Parathyroid adenoma (tissue), 2 donors: ENCODE measurements at regions not wholly inside any gene's neighbourhood (a gene's known extent, or its start where the extent isn't known, plus 50 kb on each side); places are given as distances from the start of the nearest gene placed in this dataset.

ENCODE experiments used
- H2AFZ ChIP-seq: fragments of 300-600 bp; sonication (generic); one replicate; pipeline ENCODE4 v1.7.0; 2017; ENCODE audit warnings: antibody characterized with exemption, mild to moderate bottlenecking
- H3K27ac ChIP-seq: fragments of 300-600 bp; sonication (generic); one replicate; pipeline ENCODE4 v1.7.0; 2017
- H3K27me3 ChIP-seq: fragments of 300-600 bp; sonication (generic); one replicate; pipeline ENCODE4 v1.7.0; 2017; ENCODE audit warnings: low read length; ENCODE audit not compliant: control insufficient read depth, insufficient read depth
- H3K36me3 ChIP-seq: fragments of 300-600 bp; sonication (generic); one replicate; pipeline ENCODE4 v1.7.0; 2017; ENCODE audit warnings: low read length; ENCODE audit not compliant: control insufficient read depth, insufficient read depth
- H3K4me1 ChIP-seq: fragments of 300-600 bp; sonication (generic); one replicate; pipeline ENCODE4 v1.7.0; 2017; ENCODE audit warnings: control low read depth
- H3K4me2 ChIP-seq: fragments of 300-600 bp; sonication (generic); one replicate; pipeline ENCODE4 v1.7.0; 2017; ENCODE audit warnings: low read length
- H3K4me3 ChIP-seq: fragments of 300-600 bp; sonication (generic); one replicate; pipeline ENCODE4 v1.7.0; 2017; ENCODE audit warnings: low read depth, low read length
- H3K79me2 ChIP-seq: fragments of 300-600 bp; sonication (generic); one replicate; pipeline ENCODE4 v1.7.0; 2017; ENCODE audit warnings: control low read depth
- H3K9ac ChIP-seq: fragments of 300-600 bp; sonication (generic); one replicate; pipeline ENCODE4 v1.7.0; 2017; ENCODE audit warnings: mild to moderate bottlenecking
- H3K9me3 ChIP-seq: fragments of 300-600 bp; sonication (generic); one replicate; pipeline ENCODE4 v1.7.0; 2017; ENCODE audit warnings: low read length; ENCODE audit not compliant: control insufficient read depth
- CTCF ChIP-seq: fragments of 300-600 bp; sonication (generic); IDR thresholded peaks from one replicate; pipeline ENCODE4 v1.7.0; 2017; ENCODE audit warnings: antibody characterized with exemption, mild to moderate bottlenecking
- donor health status: primary hyperparathyroidism.

DNA sequence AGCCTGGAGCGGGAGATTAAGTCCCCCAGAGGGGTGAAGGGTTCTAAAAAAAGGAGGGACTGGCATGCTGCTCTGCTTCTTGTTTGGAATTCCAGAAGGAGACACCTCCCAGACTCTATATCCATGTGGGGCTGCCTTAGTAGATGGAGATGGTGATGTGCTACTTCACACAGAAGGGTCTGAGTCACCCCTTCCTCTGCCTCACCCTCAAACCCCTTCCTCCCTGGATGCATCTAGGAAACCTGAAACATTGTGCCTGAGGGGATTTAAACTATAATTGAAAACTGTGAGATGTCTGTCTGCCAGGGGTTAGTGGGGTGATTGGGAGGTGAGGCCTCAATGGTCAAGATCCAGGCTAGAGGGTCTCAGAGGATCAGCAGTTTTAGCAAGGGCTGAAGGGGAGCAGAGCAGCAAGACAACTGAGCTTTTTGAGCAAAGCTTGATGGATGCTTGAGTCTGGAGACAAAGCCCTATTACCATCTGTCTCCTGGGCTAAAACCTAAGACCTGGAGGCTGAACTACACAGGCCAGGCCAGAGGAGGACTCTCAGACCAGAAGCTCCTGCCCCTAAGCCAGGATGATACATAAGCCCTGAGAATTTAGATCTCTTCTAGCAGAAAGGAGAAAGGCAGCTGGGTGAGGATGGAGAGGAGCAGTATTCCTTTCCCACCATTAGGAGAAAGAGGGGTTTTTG lies 314.7 kb upstream of the ATP2B1 start:
- TF ChIP-seq CTCF = no peak

DNA sequence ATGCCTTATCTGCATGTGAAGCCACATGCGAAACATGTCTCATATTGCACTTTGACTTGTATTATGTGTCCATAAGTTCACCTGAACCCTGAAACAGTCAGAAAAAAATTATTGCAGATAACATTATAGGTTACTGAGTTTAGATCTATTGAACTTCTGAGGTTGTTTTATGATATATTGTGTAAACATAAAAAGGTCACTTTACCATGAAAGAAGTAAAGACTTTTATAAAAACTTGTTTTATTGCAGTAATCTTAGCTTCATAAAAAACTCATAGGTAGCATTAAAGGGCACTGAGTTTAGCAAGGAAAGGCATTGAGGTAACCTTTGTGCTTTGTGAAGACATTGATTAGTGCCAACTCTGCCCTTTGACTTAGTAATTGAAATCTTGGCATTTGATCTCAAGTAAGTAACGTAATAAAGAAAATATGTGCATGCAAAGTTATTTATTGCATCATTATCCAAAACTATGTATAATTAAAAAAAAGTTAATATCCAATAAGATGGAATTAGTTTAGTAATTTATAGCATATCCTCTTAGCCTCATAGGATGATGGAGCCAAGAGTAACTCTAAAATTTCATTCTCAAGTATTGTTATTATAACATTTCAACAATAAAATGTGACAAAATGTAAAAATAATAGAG lies 313.3 kb upstream of the ATP2B1 start:
- H3K9ac ChIP-seq = no peak overlapping the region
- H3K27ac ChIP-seq = no peak overlapping the region
- no peak for TF ChIP-seq CTCF
- H3K27me3 ChIP-seq = no peaks in the 10 kb centered on the region
- no peak overlapping the region for H3K4me3 ChIP-seq
- no peaks in the 10 kb centered on the region for H3K36me3 ChIP-seq
- no peak overlapping the region for H2AFZ ChIP-seq
- H3K4me1 ChIP-seq = no peaks in the 10 kb centered on the region
- H3K79me2 ChIP-seq = no peaks in the 10 kb centered on the region
- no peak overlapping the region for H3K4me2 ChIP-seq
- no peaks in the 10 kb centered on the region for H3K9me3 ChIP-seq

More for the DNA sequence above, 314.7 kb upstream of the ATP2B1 start:
- Histone ChIP-seq H3K4me2 (no peak overlapping the region), H3K36me3 (no peaks in the 10 kb centered on the region), H2AFZ (no peak overlapping the region), H3K79me2 (no peaks in the 10 kb centered on the region), H3K27ac (no peak overlapping the region), H3K4me1 (peaks cover 2% of the 10 kb centered on the region), H3K9me3 (no peaks in the 10 kb centered on the region), H3K4me3 (no peak overlapping the region), H3K27me3 (no peaks in the 10 kb centered on the region), H3K9ac (no peak overlapping the region)

DNA sequence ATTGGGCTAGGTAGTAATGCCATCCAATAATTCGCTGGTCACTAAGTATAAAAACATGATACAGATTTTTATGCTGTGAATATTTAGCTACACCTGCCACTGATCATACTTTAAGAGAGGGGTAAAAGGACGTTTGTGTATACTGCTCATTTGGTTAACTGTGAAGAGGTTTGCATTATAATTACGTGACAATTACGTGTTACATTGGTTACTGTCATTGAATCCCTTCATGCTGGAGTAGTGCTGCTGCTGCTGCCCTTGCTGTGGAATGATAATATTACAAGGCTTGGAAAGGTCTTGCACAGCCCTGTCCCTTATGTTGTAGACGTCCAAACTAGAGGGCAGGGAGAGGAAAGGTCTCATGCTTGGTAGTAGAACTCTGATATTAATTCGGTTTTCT lies 312.2 kb upstream of the ATP2B1 start:
- Histone ChIP-seq H3K27ac (no peak overlapping the region), H3K36me3 (no peaks in the 10 kb centered on the region), H3K4me1 (no peaks in the 10 kb centered on the region), H3K9me3 (no peaks in the 10 kb centered on the region), H3K4me3 (no peak overlapping the region), H3K79me2 (no peaks in the 10 kb centered on the region), H3K4me2 (no peak overlapping the region), H3K27me3 (no peaks in the 10 kb centered on the region), H3K9ac (no peak overlapping the region), H2AFZ (no peak overlapping the region)
- no peak for TF ChIP-seq CTCF

DNA sequence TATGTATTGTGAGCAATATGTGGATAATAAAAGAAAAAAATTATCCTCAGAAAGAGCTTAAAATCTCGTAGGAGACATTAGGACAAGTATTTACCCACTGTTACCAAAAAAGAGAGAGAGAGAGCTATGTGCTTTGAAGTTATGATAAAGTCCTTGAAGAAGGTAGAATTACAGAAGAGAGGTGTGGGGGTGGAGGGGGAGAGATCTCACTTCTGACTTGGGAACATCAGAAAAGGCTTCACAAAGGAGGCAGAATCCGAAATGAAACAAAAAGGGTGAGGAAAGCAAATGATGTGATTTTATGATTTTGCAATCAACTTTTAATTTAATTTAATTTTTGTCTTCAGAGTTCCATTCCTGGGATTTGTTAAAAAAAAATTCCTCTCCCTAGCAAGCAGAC lies 311.8 kb upstream of the ATP2B1 start:
- Histone ChIP-seq H3K9me3 (no peaks in the 10 kb centered on the region), H3K4me1 (no peaks in the 10 kb centered on the region), H3K79me2 (no peaks in the 10 kb centered on the region), H3K36me3 (no peaks in the 10 kb centered on the region), H2AFZ (no peak overlapping the region), H3K4me2 (no peak overlapping the region), H3K9ac (no peak overlapping the region), H3K27me3 (no peaks in the 10 kb centered on the region), H3K27ac (no peak overlapping the region), H3K4me3 (no peak overlapping the region)
- no peak for TF ChIP-seq CTCF

GRCh38 chr12:90020014-90020413 lies 311.4 kb upstream of the ATP2B1 start:
- no peaks in the 10 kb centered on the region for H3K4me1 ChIP-seq
- H3K36me3 ChIP-seq = no peaks in the 10 kb centered on the region
- no peak overlapping the region for H3K9ac ChIP-seq
- no peak overlapping the region for H3K4me2 ChIP-seq
- H3K79me2 ChIP-seq = no peaks in the 10 kb centered on the region
- H3K4me3 ChIP-seq = no peak overlapping the region
- H3K9me3 ChIP-seq = no peaks in the 10 kb centered on the region
- no peak overlapping the region for H2AFZ ChIP-seq
- TF ChIP-seq CTCF = no peak
- no peak overlapping the region for H3K27ac ChIP-seq
- H3K27me3 ChIP-seq = no peaks in the 10 kb centered on the region
